Nephron (organoid): ENCODE measurements at regions not wholly inside any gene's neighbourhood (a gene's known extent, or its start where the extent isn't known, plus 50 kb on each side); places are given as distances from the start of the nearest gene placed in this dataset.

Experiments
- H3K27ac Mint-ChIP-seq, 3 experiments: 2 replicates each; pipeline ENCODE4 v1.8.0; 2020; ENCODE audit warnings: mixed read lengths in 3 of 3, mild to moderate bottlenecking in 2 of 3, moderate library complexity in 1 of 3
- H3K27me3 Mint-ChIP-seq: 2 replicates; pipeline ENCODE4 v1.8.0; 2021; ENCODE audit warnings: low read depth, mild to moderate bottlenecking, moderate library complexity, mixed read lengths
- H3K36me3 Mint-ChIP-seq: 2 replicates; pipeline ENCODE4 v1.8.0; 2020; ENCODE audit warnings: low read depth, mixed read lengths
- H3K4me1 Mint-ChIP-seq: 2 replicates; pipeline ENCODE4 v1.8.0; 2020; ENCODE audit warnings: mixed read lengths
- H3K4me3 Mint-ChIP-seq, 3 experiments: 2 replicates each; pipeline ENCODE4 v1.8.0; 2020; ENCODE audit warnings: mild to moderate bottlenecking in 3 of 3, mixed read lengths in 3 of 3, moderate library complexity in 2 of 3
- H3K9me3 Mint-ChIP-seq: 2 replicates; pipeline ENCODE4 v1.8.0; 2020; ENCODE audit warnings: mixed read lengths
- TF ChIP-seq, protein P1 (sequence below), 3 experiments: fragments of 200-600 bp; sonication (generic); IDR thresholded peaks; one replicate each; pipeline ENCODE4 v1.5.0; 2021; ENCODE audit warnings: antibody characterized with exemption in 3 of 3; ENCODE audit not compliant: unreplicated experiment in 3 of 3

DNA sequence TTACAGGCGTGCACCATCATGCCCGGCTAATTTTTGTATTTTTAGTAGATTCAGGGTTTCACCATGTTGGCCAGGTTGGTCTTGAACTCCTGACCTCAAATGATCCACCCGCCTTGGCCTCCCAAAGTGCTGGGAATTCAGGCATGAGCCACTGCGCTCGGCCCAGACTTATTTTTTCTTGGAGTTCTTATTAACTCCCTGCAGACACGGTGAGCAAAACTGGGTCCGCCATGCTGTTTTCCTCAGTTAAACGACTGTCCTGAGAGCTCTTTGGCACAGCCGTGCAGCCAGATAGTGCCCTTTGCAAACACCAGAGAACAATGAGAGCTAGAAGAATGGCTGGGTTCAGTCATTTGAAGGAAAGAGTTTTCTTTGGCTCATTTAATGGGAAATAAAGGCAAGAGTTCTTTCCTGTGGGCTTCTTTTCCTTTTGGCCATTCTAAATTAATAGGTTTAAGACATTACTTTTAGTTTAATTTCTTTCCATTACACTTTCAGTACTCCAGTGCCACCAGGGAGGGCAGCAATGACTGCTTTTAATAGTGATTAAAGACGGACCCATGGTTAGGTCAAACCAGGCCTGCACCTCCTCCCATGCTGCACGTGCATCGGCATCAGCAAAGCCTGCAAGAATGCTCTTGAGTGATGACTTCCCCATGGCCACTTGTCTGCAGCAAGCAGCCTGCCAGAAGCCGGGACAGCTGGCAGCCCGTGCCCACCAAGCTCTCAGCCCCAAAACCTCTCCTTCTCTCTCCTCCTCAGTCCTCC, 60.7 kb downstream of the VCPKMT start:
- Mint-ChIP-seq H3K27ac (no peak overlapping the region), H3K36me3 (no peaks in the 10 kb centered on the region), H3K4me3 (no peak overlapping the region), H3K9me3 (no peaks in the 10 kb centered on the region), H3K27me3 (peaks cover 6% of the 10 kb centered on the region), H3K4me1 (peaks cover under 1% of the 10 kb centered on the region)
- TF ChIP-seq, protein P1, sequence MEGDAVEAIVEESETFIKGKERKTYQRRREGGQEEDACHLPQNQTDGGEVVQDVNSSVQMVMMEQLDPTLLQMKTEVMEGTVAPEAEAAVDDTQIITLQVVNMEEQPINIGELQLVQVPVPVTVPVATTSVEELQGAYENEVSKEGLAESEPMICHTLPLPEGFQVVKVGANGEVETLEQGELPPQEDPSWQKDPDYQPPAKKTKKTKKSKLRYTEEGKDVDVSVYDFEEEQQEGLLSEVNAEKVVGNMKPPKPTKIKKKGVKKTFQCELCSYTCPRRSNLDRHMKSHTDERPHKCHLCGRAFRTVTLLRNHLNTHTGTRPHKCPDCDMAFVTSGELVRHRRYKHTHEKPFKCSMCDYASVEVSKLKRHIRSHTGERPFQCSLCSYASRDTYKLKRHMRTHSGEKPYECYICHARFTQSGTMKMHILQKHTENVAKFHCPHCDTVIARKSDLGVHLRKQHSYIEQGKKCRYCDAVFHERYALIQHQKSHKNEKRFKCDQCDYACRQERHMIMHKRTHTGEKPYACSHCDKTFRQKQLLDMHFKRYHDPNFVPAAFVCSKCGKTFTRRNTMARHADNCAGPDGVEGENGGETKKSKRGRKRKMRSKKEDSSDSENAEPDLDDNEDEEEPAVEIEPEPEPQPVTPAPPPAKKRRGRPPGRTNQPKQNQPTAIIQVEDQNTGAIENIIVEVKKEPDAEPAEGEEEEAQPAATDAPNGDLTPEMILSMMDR (IDR thresholded peaks at IDR 0.05; ENCODE audit: unreplicated experiment in 3 of 3) = peak in 1 of 3 experiments; percentile 10

DNA sequence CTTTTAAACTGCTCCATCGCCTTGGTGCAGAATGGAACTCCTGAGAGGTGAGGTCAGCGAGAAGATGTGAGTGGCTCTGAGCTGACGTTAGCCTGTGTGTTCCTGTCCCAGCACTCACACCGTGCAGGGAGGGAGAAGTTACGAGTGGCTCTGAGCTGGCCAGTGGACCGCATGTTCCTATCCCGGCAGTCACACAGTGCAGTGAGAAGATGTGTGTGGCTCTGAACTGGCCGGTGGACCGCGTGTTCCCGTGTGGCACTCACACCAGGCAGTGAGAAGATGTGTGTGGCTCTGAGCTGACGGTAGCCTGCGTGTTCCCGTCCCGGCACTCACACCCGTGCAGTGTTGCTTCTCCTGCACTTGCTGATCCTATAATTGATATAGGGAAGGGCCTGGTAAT, 59.9 kb downstream of the VCPKMT start:
- H3K4me1 Mint-ChIP-seq = peaks cover 8% of the 10 kb centered on the region
- no peaks in the 10 kb centered on the region for H3K9me3 Mint-ChIP-seq
- no peaks in the 10 kb centered on the region for H3K36me3 Mint-ChIP-seq
- H3K27ac Mint-ChIP-seq = peak overlapping the region in 1 of 3 experiments; percentile 23
- TF ChIP-seq, protein P1 (IDR thresholded peaks at IDR 0.05; ENCODE audit: unreplicated experiment in 3 of 3) = no peak
- H3K27me3 Mint-ChIP-seq = peaks cover 5% of the 10 kb centered on the region
- H3K4me3 Mint-ChIP-seq = no peak overlapping the region

DNA sequence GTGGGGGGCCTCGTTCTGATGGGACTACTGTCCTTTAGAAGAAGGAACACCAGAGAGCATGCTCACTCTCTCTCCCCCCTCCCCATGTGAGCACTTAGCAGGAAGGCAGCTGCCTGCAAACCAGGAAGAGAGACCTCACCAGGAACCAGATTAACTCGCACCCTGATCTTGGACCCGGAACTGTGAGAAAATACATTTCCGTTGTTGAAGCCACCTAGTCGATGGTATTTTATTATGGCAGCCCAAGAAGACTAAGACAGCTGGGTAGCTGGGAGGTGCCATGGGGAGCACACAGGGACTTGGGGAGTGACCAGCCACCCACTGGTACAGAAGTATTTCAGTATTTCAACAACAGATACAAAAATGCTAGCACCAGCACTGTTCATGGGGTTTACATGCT, 59.0 kb downstream of the VCPKMT start:
- H3K4me3 Mint-ChIP-seq = no peak overlapping the region
- H3K27ac Mint-ChIP-seq = no peak overlapping the region
- no peaks in the 10 kb centered on the region for H3K36me3 Mint-ChIP-seq
- H3K27me3 Mint-ChIP-seq = peaks cover 5% of the 10 kb centered on the region
- peaks cover 13% of the 10 kb centered on the region for H3K4me1 Mint-ChIP-seq
- TF ChIP-seq, protein P1 (IDR thresholded peaks at IDR 0.05; ENCODE audit: unreplicated experiment in 3 of 3) = no peak
- H3K9me3 Mint-ChIP-seq = no peaks in the 10 kb centered on the region

DNA sequence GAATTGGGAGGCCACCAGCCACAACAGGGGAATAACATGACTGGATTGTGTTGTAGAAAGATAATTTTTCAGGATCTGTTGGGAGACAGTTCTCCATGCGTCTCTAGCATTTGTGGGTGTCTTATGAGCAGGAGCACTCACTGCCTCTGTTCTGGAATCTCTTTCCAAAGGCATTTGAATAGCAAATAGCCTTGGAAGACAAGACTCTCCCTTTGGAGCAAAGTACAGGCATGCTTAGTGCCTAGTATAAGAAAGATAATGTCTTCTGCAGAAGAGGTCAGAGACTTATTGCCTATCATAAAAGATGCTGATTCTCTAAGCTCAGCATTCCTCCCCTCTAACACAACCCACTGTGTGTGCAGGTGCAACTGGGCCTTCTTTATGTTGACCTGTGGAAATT, 58.3 kb downstream of the VCPKMT start:
- Mint-ChIP-seq H3K36me3 (no peaks in the 10 kb centered on the region), H3K4me3 (no peak overlapping the region), H3K4me1 (peaks cover 17% of the 10 kb centered on the region), H3K27ac (peak overlapping the region in 1 of 3 experiments; percentile 56), H3K9me3 (no peaks in the 10 kb centered on the region), H3K27me3 (peaks cover 5% of the 10 kb centered on the region)
- TF ChIP-seq, protein P1 (IDR thresholded peaks at IDR 0.05; ENCODE audit: unreplicated experiment in 3 of 3) = no peak
